ENCODE measurements at regions not wholly inside any gene's neighbourhood (a gene's known extent, or its start where the extent isn't known, plus 50 kb on each side); places are given as distances from the start of the nearest gene placed in this dataset.

- no peaks in the 10 kb centered on the region for H3K36me3 Mint-ChIP-seq (ENCODE audit: low read depth)
- TF ChIP-seq CTCF (IDR thresholded peaks at IDR 0.05) = no peak
- ChIA-PET POLR2A (no interaction called here), CTCF (no interaction called here)
- H3K9me3 Mint-ChIP-seq = peaks cover 5% of the 10 kb centered on the region
- Histone ChIP-seq H3K27me3 (ENCODE audit: control insufficient read depth in 1 of 2, insufficient read depth in 2 of 2, low read length in 2 of 2) (no peaks in the 10 kb centered on the region), H3K36me3 (ENCODE audit: insufficient read depth, low read length) (no peaks in the 10 kb centered on the region), H3K4me1 (ENCODE audit: insufficient read depth, low read length) (no peaks in the 10 kb centered on the region), H3K9me3 (ENCODE audit: control insufficient read depth in 1 of 2, insufficient read depth in 1 of 2, low read length in 2 of 2) (peaks cover 0 to 5% of the 10 kb centered on the region in 2 experiments), H3K27ac (ENCODE audit: low read depth in 1 of 2, low read length in 2 of 2) (no peak overlapping the region), H3K4me3 (ENCODE audit: low read length) (no peak overlapping the region)
- no peaks in the 10 kb centered on the region for H3K4me1 Mint-ChIP-seq (ENCODE audit: low read depth)
- peaks cover under 1% of the 10 kb centered on the region for H3K27me3 Mint-ChIP-seq
- H3K27ac Mint-ChIP-seq = no peak overlapping the region
- ATAC-seq (ENCODE audit: poor library complexity) (no peak), DNase-seq (no peak)
- intact Hi-C loops (cut with DNase I, micrococcal nuclease) = no loop called here
- H3K4me3 Mint-ChIP-seq = no peak overlapping the region
Measured at GRCh38 chr10:90308223-90308622, 549.6 kb downstream of the HTR7 start.

- ChIA-PET POLR2A (no interaction called here), CTCF (no interaction called here)
- no peak overlapping the region for H3K4me3 Mint-ChIP-seq
Measured at GRCh38 chr10:90313576-90314325, 544.1 kb downstream of the HTR7 start.

GRCh38 chr10:90314718-90315117 lies 543.1 kb downstream of the HTR7 start:
- H3K4me3 Mint-ChIP-seq = no peak overlapping the region
- CTCF ChIA-PET = no interaction called here
- intact Hi-C loops (cut with DNase I, micrococcal nuclease) = no loop called here

More at GRCh38 chr10:90313576-90314325, 544.1 kb downstream of the HTR7 start:
- ATAC-seq (ENCODE audit: poor library complexity) (no peak), DNase-seq (no peak)
- no peaks in the 10 kb centered on the region for H3K36me3 Mint-ChIP-seq (ENCODE audit: low read depth)
- no peak overlapping the region for H3K4me3 ChIP-seq (ENCODE audit: low read length)
- intact Hi-C loops (cut with DNase I, micrococcal nuclease) = no loop called here
- H3K9me3 Mint-ChIP-seq = peaks cover 3% of the 10 kb centered on the region
- H3K9me3 ChIP-seq (ENCODE audit: control insufficient read depth in 1 of 2, insufficient read depth in 1 of 2, low read length in 2 of 2) = no peaks in the 10 kb centered on the region
- H3K27ac ChIP-seq (ENCODE audit: low read depth in 1 of 2, low read length in 2 of 2) = no peak overlapping the region
- H3K27me3 Mint-ChIP-seq = no peaks in the 10 kb centered on the region
- H3K27me3 ChIP-seq (ENCODE audit: control insufficient read depth in 1 of 2, insufficient read depth in 2 of 2, low read length in 2 of 2) = no peaks in the 10 kb centered on the region
- TF ChIP-seq CTCF (IDR thresholded peaks at IDR 0.05) = no peak
- H3K27ac Mint-ChIP-seq = no peak overlapping the region
- no peaks in the 10 kb centered on the region for H3K4me1 ChIP-seq (ENCODE audit: insufficient read depth, low read length)
- no peaks in the 10 kb centered on the region for H3K36me3 ChIP-seq (ENCODE audit: insufficient read depth, low read length)
- H3K4me1 Mint-ChIP-seq (ENCODE audit: low read depth) = no peaks in the 10 kb centered on the region

More at GRCh38 chr10:90314718-90315117, 543.1 kb downstream of the HTR7 start:
- no peak for TF ChIP-seq CTCF (IDR thresholded peaks at IDR 0.05)
- no peaks in the 10 kb centered on the region for H3K4me1 ChIP-seq (ENCODE audit: insufficient read depth, low read length)
- DNase-seq = no peak
- H3K9me3 Mint-ChIP-seq = peaks cover 2% of the 10 kb centered on the region
- no peaks in the 10 kb centered on the region for H3K9me3 ChIP-seq (ENCODE audit: control insufficient read depth in 1 of 2, insufficient read depth in 1 of 2, low read length in 2 of 2)
- H3K27ac Mint-ChIP-seq = no peak overlapping the region
- H3K27me3 ChIP-seq (ENCODE audit: control insufficient read depth in 1 of 2, insufficient read depth in 2 of 2, low read length in 2 of 2) = no peaks in the 10 kb centered on the region
- H3K27me3 Mint-ChIP-seq = no peaks in the 10 kb centered on the region
- POLR2A ChIA-PET = no interaction called here
- H3K4me1 Mint-ChIP-seq (ENCODE audit: low read depth) = no peaks in the 10 kb centered on the region
- H3K4me3 ChIP-seq (ENCODE audit: low read length) = no peak overlapping the region
- no peak for ATAC-seq (ENCODE audit: poor library complexity)
- H3K27ac ChIP-seq (ENCODE audit: low read depth in 1 of 2, low read length in 2 of 2) = no peak overlapping the region
- no peaks in the 10 kb centered on the region for H3K36me3 ChIP-seq (ENCODE audit: insufficient read depth, low read length)
- no peaks in the 10 kb centered on the region for H3K36me3 Mint-ChIP-seq (ENCODE audit: low read depth)

All from CD4-positive, alpha-beta T cell (primary cell).